ENCODE measurements at regions not wholly inside any gene's neighbourhood (a gene's known extent, or its start where the extent isn't known, plus 50 kb on each side); places are given as distances from the start of the nearest gene placed in this dataset.

- H3K27me3 ChIP-seq (ENCODE audit: control insufficient read depth, insufficient read depth, low read length): no peaks in the 10 kb centered on the region
- no peak overlapping the region for H3K4me3 ChIP-seq (ENCODE audit: low read depth, low read length)
- H3K36me3 ChIP-seq (ENCODE audit: control insufficient read depth, insufficient read depth, low read length): no peaks in the 10 kb centered on the region
- H3K9ac ChIP-seq (ENCODE audit: low read depth, low read length): no peak overlapping the region
- H3K4me1 ChIP-seq (ENCODE audit: control insufficient read depth, insufficient read depth, low read length): peaks cover 22% of the 10 kb centered on the region
- H3K9me3 ChIP-seq (ENCODE audit: control insufficient read depth, insufficient read depth, low read length): no peaks in the 10 kb centered on the region
Measured at GRCh38 chr3:181860235-181860634, 148.5 kb downstream of the SOX2 start.

DNA sequence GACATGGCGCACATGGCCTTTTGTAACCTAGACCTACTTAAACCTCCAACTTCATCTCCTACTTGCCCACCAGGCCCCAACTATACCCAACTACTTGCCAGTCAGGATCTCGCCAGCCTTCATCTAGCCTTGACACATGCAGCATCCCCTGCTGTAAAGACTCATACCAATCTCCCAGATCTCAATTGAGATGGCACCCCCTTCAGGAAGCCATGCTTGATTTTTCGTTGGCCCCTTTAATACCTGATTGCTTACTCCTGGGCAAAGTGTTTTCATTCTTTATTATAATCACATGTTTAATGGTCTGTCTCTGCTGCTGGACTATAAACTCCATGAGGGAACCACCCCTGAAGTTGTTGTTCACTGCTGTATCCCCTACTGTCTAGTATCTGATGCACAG, 150.8 kb downstream of the SOX2 start:
- H3K27me3 ChIP-seq (ENCODE audit: control insufficient read depth, insufficient read depth, low read length): no peaks in the 10 kb centered on the region
- H3K9me3 ChIP-seq (ENCODE audit: control insufficient read depth, insufficient read depth, low read length): no peaks in the 10 kb centered on the region
- peaks cover 22% of the 10 kb centered on the region for H3K4me1 ChIP-seq (ENCODE audit: control insufficient read depth, insufficient read depth, low read length)
- no peak overlapping the region for H3K4me3 ChIP-seq (ENCODE audit: low read depth, low read length)
- H3K9ac ChIP-seq (ENCODE audit: low read depth, low read length): no peak overlapping the region
- no peaks in the 10 kb centered on the region for H3K36me3 ChIP-seq (ENCODE audit: control insufficient read depth, insufficient read depth, low read length)

- Histone ChIP-seq H3K9ac (ENCODE audit: low read depth, low read length) (no peak overlapping the region), H3K4me3 (ENCODE audit: low read depth, low read length) (no peak overlapping the region), H3K4me1 (ENCODE audit: control insufficient read depth, insufficient read depth, low read length) (no peaks in the 10 kb centered on the region), H3K27me3 (ENCODE audit: control insufficient read depth, insufficient read depth, low read length) (no peaks in the 10 kb centered on the region), H3K36me3 (ENCODE audit: control insufficient read depth, insufficient read depth, low read length) (no peaks in the 10 kb centered on the region), H3K9me3 (ENCODE audit: control insufficient read depth, insufficient read depth, low read length) (no peaks in the 10 kb centered on the region)
Measured at GRCh38 chr3:181868576-181869082, 156.9 kb downstream of the SOX2 start.

GRCh38 chr3:181872887-181873286, 161.2 kb downstream of the SOX2 start:
- Histone ChIP-seq H3K4me1 (ENCODE audit: control insufficient read depth, insufficient read depth, low read length) (no peaks in the 10 kb centered on the region), H3K9me3 (ENCODE audit: control insufficient read depth, insufficient read depth, low read length) (no peaks in the 10 kb centered on the region), H3K36me3 (ENCODE audit: control insufficient read depth, insufficient read depth, low read length) (no peaks in the 10 kb centered on the region), H3K27me3 (ENCODE audit: control insufficient read depth, insufficient read depth, low read length) (no peaks in the 10 kb centered on the region), H3K4me3 (ENCODE audit: low read depth, low read length) (no peak overlapping the region), H3K9ac (ENCODE audit: low read depth, low read length) (no peak overlapping the region)

- no peaks in the 10 kb centered on the region for H3K4me1 ChIP-seq (ENCODE audit: control insufficient read depth, insufficient read depth, low read length)
- no peaks in the 10 kb centered on the region for H3K9me3 ChIP-seq (ENCODE audit: control insufficient read depth, insufficient read depth, low read length)
- H3K27me3 ChIP-seq (ENCODE audit: control insufficient read depth, insufficient read depth, low read length): no peaks in the 10 kb centered on the region
- H3K9ac ChIP-seq (ENCODE audit: low read depth, low read length): no peak overlapping the region
- H3K36me3 ChIP-seq (ENCODE audit: control insufficient read depth, insufficient read depth, low read length): no peaks in the 10 kb centered on the region
- no peak overlapping the region for H3K4me3 ChIP-seq (ENCODE audit: low read depth, low read length)
Measured at GRCh38 chr3:181879926-181880325, 168.2 kb downstream of the SOX2 start.

DNA sequence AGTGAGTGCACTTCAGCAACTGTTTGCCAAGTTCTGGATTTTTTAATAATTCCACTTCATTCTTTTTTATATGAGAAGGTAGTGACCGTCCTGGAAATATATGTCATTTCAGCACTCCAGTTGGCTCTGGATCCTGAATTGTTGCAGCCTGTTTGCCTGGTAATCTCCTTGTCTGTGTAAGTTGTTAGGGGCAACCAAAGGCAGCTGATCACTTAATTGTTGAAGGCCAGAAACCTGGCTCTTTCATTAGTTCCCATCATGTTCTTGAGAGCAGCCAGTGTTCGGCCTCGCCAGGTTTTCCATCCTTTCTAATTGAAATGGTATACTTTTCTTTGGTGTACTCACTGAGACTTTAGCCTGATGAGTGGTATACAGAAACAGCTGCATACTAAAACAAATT, 168.6 kb downstream of the SOX2 start:
- H3K9ac ChIP-seq (ENCODE audit: low read depth, low read length): no peak overlapping the region
- H3K9me3 ChIP-seq (ENCODE audit: control insufficient read depth, insufficient read depth, low read length): no peaks in the 10 kb centered on the region
- H3K4me1 ChIP-seq (ENCODE audit: control insufficient read depth, insufficient read depth, low read length): no peaks in the 10 kb centered on the region
- no peaks in the 10 kb centered on the region for H3K27me3 ChIP-seq (ENCODE audit: control insufficient read depth, insufficient read depth, low read length)
- no peaks in the 10 kb centered on the region for H3K36me3 ChIP-seq (ENCODE audit: control insufficient read depth, insufficient read depth, low read length)
- no peak overlapping the region for H3K4me3 ChIP-seq (ENCODE audit: low read depth, low read length)

DNA sequence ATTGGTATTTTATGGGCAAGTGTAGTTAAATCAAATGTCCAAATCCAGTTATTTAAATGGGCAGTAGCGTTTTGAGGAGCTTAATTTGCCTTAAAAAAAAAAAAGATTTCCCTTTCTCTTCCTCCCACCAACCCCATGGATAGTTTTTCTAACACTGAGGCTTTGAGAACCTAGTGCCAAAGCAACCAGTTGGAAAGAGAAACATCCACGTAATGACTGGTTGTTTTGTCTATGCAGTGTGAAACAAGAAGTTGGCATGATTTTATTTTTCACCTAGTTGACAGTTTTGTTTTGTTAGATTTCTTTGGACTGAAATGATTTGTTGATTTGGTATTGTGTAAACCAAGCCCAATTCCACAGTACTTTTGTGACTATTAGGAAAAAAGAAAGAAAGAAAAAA, 170.0 kb downstream of the SOX2 start:
- no peak overlapping the region for H3K4me3 ChIP-seq (ENCODE audit: low read depth, low read length)
- no peaks in the 10 kb centered on the region for H3K4me1 ChIP-seq (ENCODE audit: control insufficient read depth, insufficient read depth, low read length)
- H3K9ac ChIP-seq (ENCODE audit: low read depth, low read length): no peak overlapping the region
- no peaks in the 10 kb centered on the region for H3K36me3 ChIP-seq (ENCODE audit: control insufficient read depth, insufficient read depth, low read length)
- H3K9me3 ChIP-seq (ENCODE audit: control insufficient read depth, insufficient read depth, low read length): no peaks in the 10 kb centered on the region
- H3K27me3 ChIP-seq (ENCODE audit: control insufficient read depth, insufficient read depth, low read length): no peaks in the 10 kb centered on the region

GRCh38 chr3:181885868-181886630, 174.3 kb downstream of the SOX2 start:
- Histone ChIP-seq H3K36me3 (ENCODE audit: control insufficient read depth, insufficient read depth, low read length) (no peaks in the 10 kb centered on the region), H3K9ac (ENCODE audit: low read depth, low read length) (no peak overlapping the region), H3K4me1 (ENCODE audit: control insufficient read depth, insufficient read depth, low read length) (peaks cover 6% of the 10 kb centered on the region), H3K4me3 (ENCODE audit: low read depth, low read length) (no peak overlapping the region), H3K9me3 (ENCODE audit: control insufficient read depth, insufficient read depth, low read length) (no peaks in the 10 kb centered on the region), H3K27me3 (ENCODE audit: control insufficient read depth, insufficient read depth, low read length) (no peaks in the 10 kb centered on the region)

- Histone ChIP-seq H3K9me3 (ENCODE audit: control insufficient read depth, insufficient read depth, low read length) (no peaks in the 10 kb centered on the region), H3K36me3 (ENCODE audit: control insufficient read depth, insufficient read depth, low read length) (no peaks in the 10 kb centered on the region), H3K4me1 (ENCODE audit: control insufficient read depth, insufficient read depth, low read length) (peaks cover 6% of the 10 kb centered on the region), H3K27me3 (ENCODE audit: control insufficient read depth, insufficient read depth, low read length) (no peaks in the 10 kb centered on the region), H3K9ac (ENCODE audit: low read depth, low read length) (no peak overlapping the region), H3K4me3 (ENCODE audit: low read depth, low read length) (no peak overlapping the region)
Measured at GRCh38 chr3:181886676-181887075, 175.0 kb downstream of the SOX2 start.

DNA sequence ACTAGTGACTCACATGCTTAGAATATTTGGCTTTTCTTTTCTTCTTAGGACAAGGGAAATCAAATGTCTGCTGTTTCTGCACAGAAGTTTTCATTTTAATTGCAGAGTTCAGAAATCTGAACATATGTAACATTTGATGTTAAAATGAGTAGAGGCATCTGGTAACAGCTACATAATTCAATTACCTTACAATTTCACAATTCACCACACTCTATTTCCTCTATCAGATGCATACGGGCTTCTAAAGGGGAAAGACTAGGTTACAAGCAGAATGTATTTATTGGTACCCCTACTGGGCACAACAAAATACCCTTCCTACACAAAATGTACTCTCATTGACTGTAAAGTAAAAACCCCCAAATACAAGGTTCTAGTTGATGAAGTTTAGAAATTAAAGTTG, 176.0 kb downstream of the SOX2 start:
- Histone ChIP-seq H3K4me1 (ENCODE audit: control insufficient read depth, insufficient read depth, low read length) (peaks cover 6% of the 10 kb centered on the region), H3K27me3 (ENCODE audit: control insufficient read depth, insufficient read depth, low read length) (no peaks in the 10 kb centered on the region), H3K36me3 (ENCODE audit: control insufficient read depth, insufficient read depth, low read length) (no peaks in the 10 kb centered on the region), H3K9ac (ENCODE audit: low read depth, low read length) (no peak overlapping the region), H3K9me3 (ENCODE audit: control insufficient read depth, insufficient read depth, low read length) (no peaks in the 10 kb centered on the region), H3K4me3 (ENCODE audit: low read depth, low read length) (no peak overlapping the region)

DNA sequence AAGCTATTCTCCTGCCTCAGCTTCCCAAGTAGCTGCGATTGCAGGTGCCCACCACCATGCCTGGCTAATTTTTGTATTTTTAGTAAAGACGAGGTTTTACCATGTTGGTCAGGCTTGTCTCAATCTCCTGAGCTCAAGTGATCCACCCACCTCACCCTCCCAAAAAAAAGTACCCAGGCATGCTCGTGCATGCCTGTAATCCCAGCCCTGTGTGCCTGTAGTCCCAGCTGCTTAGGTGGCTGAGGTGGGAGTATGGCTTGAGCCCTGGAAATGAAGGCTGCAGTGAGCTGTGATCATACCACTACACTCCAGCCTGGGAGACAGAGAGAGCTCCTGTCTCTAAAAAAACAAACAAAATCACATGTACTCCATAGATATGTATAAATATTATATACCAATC, 176.5 kb downstream of the SOX2 start:
- H3K9ac ChIP-seq (ENCODE audit: low read depth, low read length): no peak overlapping the region
- no peaks in the 10 kb centered on the region for H3K36me3 ChIP-seq (ENCODE audit: control insufficient read depth, insufficient read depth, low read length)
- no peak overlapping the region for H3K4me3 ChIP-seq (ENCODE audit: low read depth, low read length)
- no peaks in the 10 kb centered on the region for H3K27me3 ChIP-seq (ENCODE audit: control insufficient read depth, insufficient read depth, low read length)
- H3K4me1 ChIP-seq (ENCODE audit: control insufficient read depth, insufficient read depth, low read length): peaks cover 6% of the 10 kb centered on the region
- no peaks in the 10 kb centered on the region for H3K9me3 ChIP-seq (ENCODE audit: control insufficient read depth, insufficient read depth, low read length)

GRCh38 chr3:181892848-181893247, 181.1 kb downstream of the SOX2 start:
- H3K9ac ChIP-seq (ENCODE audit: low read depth, low read length): no peak overlapping the region
- H3K4me3 ChIP-seq (ENCODE audit: low read depth, low read length): no peak overlapping the region
- no peaks in the 10 kb centered on the region for H3K36me3 ChIP-seq (ENCODE audit: control insufficient read depth, insufficient read depth, low read length)
- H3K27me3 ChIP-seq (ENCODE audit: control insufficient read depth, insufficient read depth, low read length): no peaks in the 10 kb centered on the region
- no peaks in the 10 kb centered on the region for H3K9me3 ChIP-seq (ENCODE audit: control insufficient read depth, insufficient read depth, low read length)
- no peaks in the 10 kb centered on the region for H3K4me1 ChIP-seq (ENCODE audit: control insufficient read depth, insufficient read depth, low read length)
